ENCODE measurements at regions not wholly inside any gene's neighbourhood (a gene's known extent, or its start where the extent isn't known, plus 50 kb on each side); places are given as distances from the start of the nearest gene placed in this dataset.
"Not testable (repeated sequence)": the region's sequence is repeated elsewhere in the genome, so short reads cannot be mapped to it uniquely, and the experiment has no call there.

- H3K4me3 ChIP-seq (ENCODE audit: low read depth in 1 of 2, low read length in 2 of 2) = no peak overlapping the region
- H3K9me3 ChIP-seq (ENCODE audit: control insufficient read depth in 2 of 2, insufficient read depth in 1 of 2, low read depth in 1 of 2, low read length in 1 of 2) = no peaks in the 10 kb centered on the region
- no peaks in the 10 kb centered on the region for H3K4me1 ChIP-seq (ENCODE audit: control insufficient read depth in 2 of 2, insufficient read depth in 2 of 2, low read length in 1 of 2)
- H3K36me3 ChIP-seq (ENCODE audit: control insufficient read depth in 2 of 2, insufficient read depth in 2 of 2, low read length in 1 of 2) = no peaks in the 10 kb centered on the region
- H3K27me3 ChIP-seq (ENCODE audit: control insufficient read depth in 1 of 2, insufficient read depth in 2 of 2, low read length in 2 of 2) = no peaks in the 10 kb centered on the region
- no peak overlapping the region for H3K27ac ChIP-seq (ENCODE audit: low read depth in 2 of 2, low read length in 1 of 2)
- WGBS, 2 donors = 77 to 81% methylated on average over 2 of the region's 2 CpGs
Measured at GRCh38 chr10:35979116-35979515, 337.0 kb upstream of the FZD8 start.

GRCh38 chr10:35973912-35974591 lies 332.0 kb upstream of the FZD8 start:
- H3K27me3 ChIP-seq (ENCODE audit: control insufficient read depth in 1 of 2, insufficient read depth in 2 of 2, low read length in 2 of 2); H3K27ac ChIP-seq (ENCODE audit: low read depth in 2 of 2, low read length in 1 of 2); H3K4me1 ChIP-seq (ENCODE audit: control insufficient read depth in 2 of 2, insufficient read depth in 2 of 2, low read length in 1 of 2); H3K36me3 ChIP-seq (ENCODE audit: control insufficient read depth in 2 of 2, insufficient read depth in 2 of 2, low read length in 1 of 2); H3K4me3 ChIP-seq (ENCODE audit: low read depth in 1 of 2, low read length in 2 of 2); H3K9me3 ChIP-seq (ENCODE audit: control insufficient read depth in 2 of 2, insufficient read depth in 1 of 2, low read depth in 1 of 2, low read length in 1 of 2): not testable (repeated sequence)
- WGBS, 2 donors = 49 to 56% methylated on average over 5 of the region's 5 CpGs

- Histone ChIP-seq H3K4me1 (ENCODE audit: control insufficient read depth in 2 of 2, insufficient read depth in 2 of 2, low read length in 1 of 2) (no peaks in the 10 kb centered on the region), H3K9me3 (ENCODE audit: control insufficient read depth in 2 of 2, insufficient read depth in 1 of 2, low read depth in 1 of 2, low read length in 1 of 2) (no peaks in the 10 kb centered on the region), H3K27me3 (ENCODE audit: control insufficient read depth in 1 of 2, insufficient read depth in 2 of 2, low read length in 2 of 2) (no peaks in the 10 kb centered on the region), H3K4me3 (ENCODE audit: low read depth in 1 of 2, low read length in 2 of 2) (no peak overlapping the region), H3K27ac (ENCODE audit: low read depth in 2 of 2, low read length in 1 of 2) (no peak overlapping the region), H3K36me3 (ENCODE audit: control insufficient read depth in 2 of 2, insufficient read depth in 2 of 2, low read length in 1 of 2) (no peaks in the 10 kb centered on the region)
- 89 to 94% methylated on average over 3 of the region's 3 CpGs for WGBS, 2 donors
Measured at GRCh38 chr10:35972275-35972674, 330.2 kb upstream of the FZD8 start.

GRCh38 chr10:35971397-35971796 lies 329.3 kb upstream of the FZD8 start:
- no peaks in the 10 kb centered on the region for H3K9me3 ChIP-seq (ENCODE audit: control insufficient read depth in 2 of 2, insufficient read depth in 1 of 2, low read depth in 1 of 2, low read length in 1 of 2)
- 77% methylated on average over 2 of the region's 2 CpGs for WGBS, 2 donors
- no peaks in the 10 kb centered on the region for H3K4me1 ChIP-seq (ENCODE audit: control insufficient read depth in 2 of 2, insufficient read depth in 2 of 2, low read length in 1 of 2)
- H3K27me3 ChIP-seq (ENCODE audit: control insufficient read depth in 1 of 2, insufficient read depth in 2 of 2, low read length in 2 of 2) = no peaks in the 10 kb centered on the region
- no peak overlapping the region for H3K27ac ChIP-seq (ENCODE audit: low read depth in 2 of 2, low read length in 1 of 2)
- H3K4me3 ChIP-seq (ENCODE audit: low read depth in 1 of 2, low read length in 2 of 2) = no peak overlapping the region
- H3K36me3 ChIP-seq (ENCODE audit: control insufficient read depth in 2 of 2, insufficient read depth in 2 of 2, low read length in 1 of 2) = no peaks in the 10 kb centered on the region

- no peaks in the 10 kb centered on the region for H3K36me3 ChIP-seq (ENCODE audit: control insufficient read depth in 2 of 2, insufficient read depth in 2 of 2, low read length in 1 of 2)
- H3K27ac ChIP-seq (ENCODE audit: low read depth in 2 of 2, low read length in 1 of 2) = no peak overlapping the region
- 79 to 88% methylated on average over 1 of the region's 1 CpG for WGBS, 2 donors
- H3K27me3 ChIP-seq (ENCODE audit: control insufficient read depth in 1 of 2, insufficient read depth in 2 of 2, low read length in 2 of 2) = no peaks in the 10 kb centered on the region
- H3K4me3 ChIP-seq (ENCODE audit: low read depth in 1 of 2, low read length in 2 of 2) = no peak overlapping the region
- H3K9me3 ChIP-seq (ENCODE audit: control insufficient read depth in 2 of 2, insufficient read depth in 1 of 2, low read depth in 1 of 2, low read length in 1 of 2) = no peaks in the 10 kb centered on the region
- no peaks in the 10 kb centered on the region for H3K4me1 ChIP-seq (ENCODE audit: control insufficient read depth in 2 of 2, insufficient read depth in 2 of 2, low read length in 1 of 2)
Measured at GRCh38 chr10:35963685-35964084, 321.6 kb upstream of the FZD8 start.

GRCh38 chr10:35961501-35961900 lies 319.4 kb upstream of the FZD8 start:
- WGBS, 2 donors = 88 to 95% methylated on average over 3 of the region's 3 CpGs
- H3K27me3 ChIP-seq (ENCODE audit: control insufficient read depth in 1 of 2, insufficient read depth in 2 of 2, low read length in 2 of 2) = no peaks in the 10 kb centered on the region
- no peaks in the 10 kb centered on the region for H3K4me1 ChIP-seq (ENCODE audit: control insufficient read depth in 2 of 2, insufficient read depth in 2 of 2, low read length in 1 of 2)
- H3K4me3 ChIP-seq (ENCODE audit: low read depth in 1 of 2, low read length in 2 of 2) = no peak overlapping the region
- H3K9me3 ChIP-seq (ENCODE audit: control insufficient read depth in 2 of 2, insufficient read depth in 1 of 2, low read depth in 1 of 2, low read length in 1 of 2) = no peaks in the 10 kb centered on the region
- H3K36me3 ChIP-seq (ENCODE audit: control insufficient read depth in 2 of 2, insufficient read depth in 2 of 2, low read length in 1 of 2) = no peaks in the 10 kb centered on the region
- no peak overlapping the region for H3K27ac ChIP-seq (ENCODE audit: low read depth in 2 of 2, low read length in 1 of 2)

GRCh38 chr10:35959252-35959651 lies 317.2 kb upstream of the FZD8 start:
- Histone ChIP-seq H3K9me3 (ENCODE audit: control insufficient read depth in 2 of 2, insufficient read depth in 1 of 2, low read depth in 1 of 2, low read length in 1 of 2) (no peaks in the 10 kb centered on the region), H3K36me3 (ENCODE audit: control insufficient read depth in 2 of 2, insufficient read depth in 2 of 2, low read length in 1 of 2) (no peaks in the 10 kb centered on the region), H3K4me3 (ENCODE audit: low read depth in 1 of 2, low read length in 2 of 2) (no peak overlapping the region), H3K27ac (ENCODE audit: low read depth in 2 of 2, low read length in 1 of 2) (no peak overlapping the region), H3K4me1 (ENCODE audit: control insufficient read depth in 2 of 2, insufficient read depth in 2 of 2, low read length in 1 of 2) (no peaks in the 10 kb centered on the region), H3K27me3 (ENCODE audit: control insufficient read depth in 1 of 2, insufficient read depth in 2 of 2, low read length in 2 of 2) (no peaks in the 10 kb centered on the region)
- WGBS, 2 donors = 43 to 46% methylated on average over 7 of the region's 7 CpGs

GRCh38 chr10:35958609-35959008 lies 316.5 kb upstream of the FZD8 start:
- H3K27me3 ChIP-seq (ENCODE audit: control insufficient read depth in 1 of 2, insufficient read depth in 2 of 2, low read length in 2 of 2); H3K36me3 ChIP-seq (ENCODE audit: control insufficient read depth in 2 of 2, insufficient read depth in 2 of 2, low read length in 1 of 2); H3K27ac ChIP-seq (ENCODE audit: low read depth in 2 of 2, low read length in 1 of 2); H3K4me3 ChIP-seq (ENCODE audit: low read depth in 1 of 2, low read length in 2 of 2); H3K4me1 ChIP-seq (ENCODE audit: control insufficient read depth in 2 of 2, insufficient read depth in 2 of 2, low read length in 1 of 2); H3K9me3 ChIP-seq (ENCODE audit: control insufficient read depth in 2 of 2, insufficient read depth in 1 of 2, low read depth in 1 of 2, low read length in 1 of 2): not testable (repeated sequence)

- Histone ChIP-seq H3K27me3 (ENCODE audit: control insufficient read depth in 1 of 2, insufficient read depth in 2 of 2, low read length in 2 of 2) (no peaks in the 10 kb centered on the region), H3K4me1 (ENCODE audit: control insufficient read depth in 2 of 2, insufficient read depth in 2 of 2, low read length in 1 of 2) (no peaks in the 10 kb centered on the region), H3K4me3 (ENCODE audit: low read depth in 1 of 2, low read length in 2 of 2) (no peak overlapping the region), H3K36me3 (ENCODE audit: control insufficient read depth in 2 of 2, insufficient read depth in 2 of 2, low read length in 1 of 2) (no peaks in the 10 kb centered on the region), H3K27ac (ENCODE audit: low read depth in 2 of 2, low read length in 1 of 2) (no peak overlapping the region), H3K9me3 (ENCODE audit: control insufficient read depth in 2 of 2, insufficient read depth in 1 of 2, low read depth in 1 of 2, low read length in 1 of 2) (no peaks in the 10 kb centered on the region)
- WGBS, 2 donors = 84 to 88% methylated on average over 5 of the region's 5 CpGs
Measured at GRCh38 chr10:35950701-35951100, 308.6 kb upstream of the FZD8 start.

GRCh38 chr10:35950226-35950625 lies 308.1 kb upstream of the FZD8 start:
- no peaks in the 10 kb centered on the region for H3K4me1 ChIP-seq (ENCODE audit: control insufficient read depth in 2 of 2, insufficient read depth in 2 of 2, low read length in 1 of 2)
- WGBS, 2 donors = 80 to 85% methylated on average over 8 of the region's 8 CpGs

More at GRCh38 chr10:35950226-35950625, 308.1 kb upstream of the FZD8 start:
- H3K27ac ChIP-seq (ENCODE audit: low read depth in 2 of 2, low read length in 1 of 2) = no peak overlapping the region
- no peak overlapping the region for H3K4me3 ChIP-seq (ENCODE audit: low read depth in 1 of 2, low read length in 2 of 2)
- H3K27me3 ChIP-seq (ENCODE audit: control insufficient read depth in 1 of 2, insufficient read depth in 2 of 2, low read length in 2 of 2) = no peaks in the 10 kb centered on the region
- no peaks in the 10 kb centered on the region for H3K9me3 ChIP-seq (ENCODE audit: control insufficient read depth in 2 of 2, insufficient read depth in 1 of 2, low read depth in 1 of 2, low read length in 1 of 2)
- H3K36me3 ChIP-seq (ENCODE audit: control insufficient read depth in 2 of 2, insufficient read depth in 2 of 2, low read length in 1 of 2) = no peaks in the 10 kb centered on the region
